ENCODE measurements at regions not wholly inside any gene's neighbourhood (a gene's known extent, or its start where the extent isn't known, plus 50 kb on each side); places are given as distances from the start of the nearest gene placed in this dataset.

DNA sequence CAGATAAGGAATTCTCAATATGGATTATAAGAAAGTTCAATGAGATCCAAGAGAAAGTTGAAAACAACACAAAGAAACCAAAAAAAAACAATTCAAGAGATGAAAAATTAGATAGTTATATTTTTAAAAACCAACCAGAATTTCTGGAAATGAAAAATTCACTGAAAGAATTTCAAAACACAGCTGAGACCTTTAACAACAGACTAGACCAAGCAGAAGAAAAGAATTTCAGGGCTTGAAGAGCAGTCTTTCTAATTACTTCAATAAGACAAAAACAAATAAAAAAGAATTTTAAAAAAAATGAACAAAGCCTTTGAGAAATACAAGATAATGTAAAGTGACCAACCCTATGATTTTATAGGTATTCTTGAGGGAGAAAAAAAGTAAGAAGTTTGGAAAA, 155.4 kb downstream of the ZMAT3 start:
- no peak for TF ChIP-seq CTCF (conservative IDR thresholded peaks at IDR 0.05)
- Mint-ChIP-seq H3K4me1 (ENCODE audit: unreplicated experiment) (no peaks in the 10 kb centered on the region), H3K36me3 (no peaks in the 10 kb centered on the region), H3K27ac (no peak overlapping the region), H3K4me3 (no peak overlapping the region), H3K9me3 (peaks cover 11% of the 10 kb centered on the region), H3K27me3 (peaks cover 3% of the 10 kb centered on the region)
- no peak for DNase-seq (ENCODE audit: extremely low spot score, unreplicated experiment)

DNA sequence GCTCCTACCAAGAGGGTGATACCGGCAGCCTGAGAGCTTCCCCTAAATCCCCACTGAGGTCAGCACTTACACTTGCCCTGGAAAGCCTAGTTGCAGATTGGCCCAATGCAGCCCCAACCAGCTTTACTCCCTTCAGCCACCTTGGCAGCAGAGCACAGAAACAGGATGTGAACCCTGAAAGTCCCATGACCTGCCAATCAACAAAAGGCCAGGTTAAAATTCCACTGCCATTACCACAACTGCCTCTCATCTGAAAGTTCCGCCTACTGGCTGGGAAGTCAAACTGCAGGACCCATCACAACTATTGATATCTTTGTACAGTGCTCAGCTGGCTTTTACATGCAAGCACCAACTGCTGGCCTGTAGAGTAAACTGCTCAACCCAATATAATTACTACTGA, 156.2 kb downstream of the ZMAT3 start:
- TF ChIP-seq CTCF (conservative IDR thresholded peaks at IDR 0.05) = no peak
- H3K4me3 Mint-ChIP-seq = no peak overlapping the region
- peaks cover 3% of the 10 kb centered on the region for H3K27me3 Mint-ChIP-seq
- DNase-seq (ENCODE audit: extremely low spot score, unreplicated experiment) = no peak
- no peaks in the 10 kb centered on the region for H3K4me1 Mint-ChIP-seq (ENCODE audit: unreplicated experiment)
- H3K27ac Mint-ChIP-seq = no peak overlapping the region
- no peaks in the 10 kb centered on the region for H3K36me3 Mint-ChIP-seq
- H3K9me3 Mint-ChIP-seq = peaks cover 11% of the 10 kb centered on the region

DNA sequence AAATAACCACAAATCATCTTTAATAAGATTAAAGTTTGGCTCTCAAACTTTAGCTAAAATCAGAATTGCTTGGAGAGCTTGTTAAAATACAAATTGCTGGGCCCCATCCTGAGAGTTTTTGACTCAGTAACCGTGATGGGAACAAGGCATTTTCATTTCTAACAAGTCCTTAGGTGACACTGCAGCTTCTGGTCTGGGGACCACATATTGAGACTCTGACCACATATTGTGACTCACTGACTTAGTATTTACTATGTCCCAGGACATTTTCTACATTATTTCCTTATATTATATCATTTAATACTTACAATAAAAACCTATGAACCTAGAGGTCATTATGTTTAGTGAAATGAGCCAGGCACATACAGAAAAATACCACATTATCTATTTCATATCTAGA, 164.5 kb downstream of the ZMAT3 start:
- no peak for TF ChIP-seq CTCF (conservative IDR thresholded peaks at IDR 0.05)
- H3K9me3 Mint-ChIP-seq = no peaks in the 10 kb centered on the region
- no peaks in the 10 kb centered on the region for H3K36me3 Mint-ChIP-seq
- H3K27me3 Mint-ChIP-seq = peaks cover 3% of the 10 kb centered on the region
- no peak overlapping the region for H3K4me3 Mint-ChIP-seq
- DNase-seq (ENCODE audit: extremely low spot score, unreplicated experiment) = no peak
- H3K27ac Mint-ChIP-seq = no peak overlapping the region
- no peaks in the 10 kb centered on the region for H3K4me1 Mint-ChIP-seq (ENCODE audit: unreplicated experiment)

- no peak overlapping the region for H3K27ac Mint-ChIP-seq
- TF ChIP-seq CTCF (conservative IDR thresholded peaks at IDR 0.05) = no peak
Measured at GRCh38 chr3:178901204-178901603, 170.4 kb downstream of the ZMAT3 start.

GRCh38 chr3:178900029-178900646, 171.5 kb downstream of the ZMAT3 start:
- Mint-ChIP-seq H3K4me3 (no peak overlapping the region), H3K9me3 (no peaks in the 10 kb centered on the region), H3K36me3 (no peaks in the 10 kb centered on the region), H3K27ac (no peak overlapping the region), H3K4me1 (ENCODE audit: unreplicated experiment) (peaks cover 5% of the 10 kb centered on the region), H3K27me3 (no peaks in the 10 kb centered on the region)
- DNase-seq (ENCODE audit: extremely low spot score, unreplicated experiment) = no peak
- TF ChIP-seq CTCF (conservative IDR thresholded peaks at IDR 0.05) = no peak

More at GRCh38 chr3:178901204-178901603, 170.4 kb downstream of the ZMAT3 start:
- Mint-ChIP-seq H3K4me1 (ENCODE audit: unreplicated experiment) (peaks cover 5% of the 10 kb centered on the region), H3K9me3 (no peaks in the 10 kb centered on the region), H3K27me3 (no peaks in the 10 kb centered on the region), H3K36me3 (no peaks in the 10 kb centered on the region), H3K4me3 (no peak overlapping the region)
- DNase-seq (ENCODE audit: extremely low spot score, unreplicated experiment) = no peak
